Right renal cortex interstitium (tissue), 3 donors: ENCODE measurements at regions not wholly inside any gene's neighbourhood (a gene's known extent, or its start where the extent isn't known, plus 50 kb on each side); places are given as distances from the start of the nearest gene placed in this dataset.

Source experiments
- DNase-seq, 3 donors: peaks; one replicate each; pipeline ENCODE4 v3.0.0-alpha.2; 2013; ENCODE audit warnings: low read depth in 3 of 3, low spot score in 2 of 3

GRCh38 chr11:130766650-130767565, 149.4 kb downstream of the SNX19 start:
- DNase-seq = no peak

GRCh38 chr11:130769782-130770535, 146.3 kb downstream of the SNX19 start:
- no peak for DNase-seq

GRCh38 chr11:130771708-130772107, 144.6 kb downstream of the SNX19 start:
- DNase-seq = no peak

- no peak for DNase-seq
Measured at GRCh38 chr11:130772266-130773227, 143.7 kb downstream of the SNX19 start.

- DNase-seq = no peak
Measured at GRCh38 chr11:130773244-130773820, 142.9 kb downstream of the SNX19 start.

GRCh38 chr11:130774703-130775102, 141.6 kb downstream of the SNX19 start:
- DNase-seq = no peak

GRCh38 chr11:130775306-130776060, 140.8 kb downstream of the SNX19 start:
- DNase-seq = no peak

GRCh38 chr11:130776061-130776419, 140.2 kb downstream of the SNX19 start:
- DNase-seq = no peak

GRCh38 chr11:130778026-130778425, 138.3 kb downstream of the SNX19 start:
- no peak for DNase-seq

GRCh38 chr11:130778705-130779104, 137.6 kb downstream of the SNX19 start:
- no peak for DNase-seq

- DNase-seq = no peak
Measured at GRCh38 chr11:130779267-130779666, 137.0 kb downstream of the SNX19 start.

- DNase-seq = no peak
Measured at GRCh38 chr11:130779943-130780342, 136.3 kb downstream of the SNX19 start.

GRCh38 chr11:130780437-130780836, 135.8 kb downstream of the SNX19 start:
- DNase-seq = no peak

- no peak for DNase-seq
Measured at GRCh38 chr11:130781931-130782330, 134.3 kb downstream of the SNX19 start.

- DNase-seq = no peak
Measured at GRCh38 chr11:130782361-130783222, 133.7 kb downstream of the SNX19 start.

GRCh38 chr11:130783323-130783722, 133.0 kb downstream of the SNX19 start:
- no peak for DNase-seq

GRCh38 chr11:130785380-130786116, 130.7 kb downstream of the SNX19 start:
- DNase-seq = no peak

- no peak for DNase-seq
Measured at GRCh38 chr11:130786586-130786985, 129.7 kb downstream of the SNX19 start.
